SK-N-SH treated with all-trans-retinoic acid at 6 μM for 48 hours (cell line): ENCODE measurements at regions not wholly inside any gene's neighbourhood (a gene's known extent, or its start where the extent isn't known, plus 50 kb on each side); places are given as distances from the start of the nearest gene placed in this dataset.

Source experiments
- ATAC-seq: fragments of 200-7000 bp; cut with Tn5 transposase; 3 replicates; pipeline ENCODE4 v1.9.1; 2020; ENCODE audit warnings: mild to moderate bottlenecking, moderate library complexity
- ARNTL ChIP-seq: fragments of 450-650 bp; formaldehyde crosslinking; IDR thresholded peaks from 2 replicates; pipeline ENCODE4 v1.5.0; 2020; ENCODE audit warnings: low read depth, mild to moderate bottlenecking, moderate library complexity, borderline replicate concordance
- BACH2 ChIP-seq: fragments of 250-450 bp; sonication (Bioruptor Pico); IDR thresholded peaks from 2 replicates; pipeline ENCODE4 v1.9.0; 2021; ENCODE audit warnings: mild to moderate bottlenecking, borderline replicate concordance
- CSDC2 ChIP-seq: fragments of 250-450 bp; sonication (Bioruptor Pico); IDR thresholded peaks from 2 replicates; pipeline ENCODE4 v1.5.0; 2020; ENCODE audit warnings: mild to moderate bottlenecking, moderate library complexity
- CSRNP3 ChIP-seq: fragments of 250-450 bp; sonication (Bioruptor Pico); IDR thresholded peaks from 2 replicates; pipeline ENCODE4 v1.5.1; 2021; ENCODE audit warnings: mild to moderate bottlenecking, moderate library complexity
- ESRRG ChIP-seq: fragments of 250-450 bp; sonication (Bioruptor Pico); IDR thresholded peaks from 2 replicates; pipeline ENCODE4 v1.6.1; 2021; ENCODE audit warnings: mild to moderate bottlenecking
- ISL1 ChIP-seq: fragments of 250-450 bp; sonication (Bioruptor Pico); IDR thresholded peaks from 2 replicates; pipeline ENCODE4 v2.1.2; 2022; ENCODE audit warnings: mild to moderate bottlenecking, moderate library complexity
- OSR1 ChIP-seq: fragments of 250-450 bp; sonication (Bioruptor Pico); IDR thresholded peaks from 2 replicates; pipeline ENCODE4 v1.8.0; 2022; ENCODE audit warnings: moderate library complexity, mild to moderate bottlenecking, inconsistent platforms
- PATZ1 ChIP-seq: fragments of 250-450 bp; sonication (Bioruptor Pico); IDR thresholded peaks from 2 replicates; pipeline ENCODE4 v1.8.0; 2020; ENCODE audit warnings: mild to moderate bottlenecking, moderate library complexity, borderline replicate concordance
- POU6F1 ChIP-seq: fragments of 250-450 bp; sonication (Bioruptor Pico); IDR thresholded peaks from 2 replicates; pipeline ENCODE4 v1.8.0; 2021; ENCODE audit warnings: low read depth, mild to moderate bottlenecking, moderate library complexity, borderline replicate concordance
- PPARA ChIP-seq: fragments of 250-450 bp; sonication (Bioruptor Pico); IDR thresholded peaks from 2 replicates; pipeline ENCODE4 v1.5.0; 2020; ENCODE audit warnings: mild to moderate bottlenecking, borderline replicate concordance
- RARB ChIP-seq: fragments of 250-450 bp; sonication (Bioruptor Pico); IDR thresholded peaks from 2 replicates; pipeline ENCODE4 v1.8.0; 2021; ENCODE audit warnings: mild to moderate bottlenecking, moderate library complexity
- SNAI2 ChIP-seq: fragments of 250-450 bp; sonication (Bioruptor Pico); IDR thresholded peaks from 2 replicates; pipeline ENCODE4 v1.5.0; 2020; ENCODE audit warnings: mild to moderate bottlenecking, moderate library complexity
- TCF4 ChIP-seq: fragments of 250-450 bp; sonication (Bioruptor Pico); IDR thresholded peaks from 2 replicates; pipeline ENCODE4 v1.8.0; 2021; ENCODE audit warnings: mild to moderate bottlenecking, moderate library complexity, borderline replicate concordance
- TOX ChIP-seq: fragments of 250-450 bp; sonication (Bioruptor Pico); IDR thresholded peaks from 2 replicates; pipeline ENCODE4 v1.8.0; 2021; ENCODE audit warnings: mild to moderate bottlenecking, moderate library complexity, borderline replicate concordance
- TSHZ2 ChIP-seq: fragments of 250-450 bp; sonication (Bioruptor Pico); IDR thresholded peaks from 2 replicates; pipeline ENCODE4 v1.5.0; 2020; ENCODE audit warnings: mild to moderate bottlenecking, moderate library complexity
- ZC3H10 ChIP-seq: fragments of 250-450 bp; sonication (Bioruptor Pico); IDR thresholded peaks from 2 replicates; pipeline ENCODE4 v1.5.1; 2021; ENCODE audit warnings: mild to moderate bottlenecking, moderate library complexity
- ZNF565 ChIP-seq: fragments of 450-650 bp; formaldehyde crosslinking; conservative IDR thresholded peaks from 2 replicates; pipeline ENCODE4 v1.5.0; 2020; ENCODE audit warnings: low read depth, mild to moderate bottlenecking, moderate library complexity
- ZNF70 ChIP-seq: fragments of 450-650 bp; formaldehyde crosslinking; IDR thresholded peaks from 2 replicates; pipeline ENCODE4 v1.5.0; 2020; ENCODE audit warnings: mild to moderate bottlenecking, moderate library complexity
- ZNF8 ChIP-seq: fragments of 450-650 bp; formaldehyde crosslinking; IDR thresholded peaks from 2 replicates; pipeline ENCODE4 v1.5.0; 2020; ENCODE audit warnings: mild to moderate bottlenecking, moderate library complexity

- ATAC-seq = no peak
- TF ChIP-seq PATZ1 (CRISPR knock-in tag) = no peak
- no peak for TF ChIP-seq ARNTL (CRISPR knock-in tag)
- TF ChIP-seq TOX (CRISPR knock-in tag) = no peak
- no peak for TF ChIP-seq PPARA (CRISPR knock-in tag)
- TF ChIP-seq TCF4 (CRISPR knock-in tag) = no peak
- no peak for TF ChIP-seq CSDC2 (CRISPR knock-in tag)
- TF ChIP-seq ZNF565 (CRISPR knock-in tag) = no peak
- TF ChIP-seq TSHZ2 (CRISPR knock-in tag) = no peak
- no peak for TF ChIP-seq RARB (CRISPR knock-in tag)
- no peak for TF ChIP-seq ZNF8 (CRISPR knock-in tag)
- no peak for TF ChIP-seq CSRNP3 (CRISPR knock-in tag)
- TF ChIP-seq ISL1 (CRISPR knock-in tag) = no peak
- no peak for TF ChIP-seq OSR1 (CRISPR knock-in tag)
- TF ChIP-seq SNAI2 (CRISPR knock-in tag) = no peak
- TF ChIP-seq ZC3H10 = no peak
- no peak for TF ChIP-seq BACH2 (CRISPR knock-in tag)
These were observed 81.8 kb upstream of the GLI2 start for GRCh38 chr2:120653871-120654270.

GRCh38 chr2:120654381-120655134 is 81.1 kb upstream of the GLI2 start:
- no peak for ATAC-seq
- TF ChIP-seq POU6F1 (no peak), ISL1 (CRISPR knock-in tag) (no peak)

- ATAC-seq = no peak
- TF ChIP-seq ZC3H10 = no peak
- TF ChIP-seq RARB (CRISPR knock-in tag) = no peak
- TF ChIP-seq OSR1 (CRISPR knock-in tag) = no peak
- TF ChIP-seq ESRRG (CRISPR knock-in tag) = no peak
- TF ChIP-seq ZNF70 = no peak
- TF ChIP-seq PATZ1 (CRISPR knock-in tag) = no peak
- TF ChIP-seq CSDC2 (CRISPR knock-in tag) = no peak
- no peak for TF ChIP-seq ARNTL (CRISPR knock-in tag)
- TF ChIP-seq TCF4 (CRISPR knock-in tag) = no peak
- TF ChIP-seq TOX (CRISPR knock-in tag) = no peak
- TF ChIP-seq PPARA (CRISPR knock-in tag) = no peak
- TF ChIP-seq SNAI2 (CRISPR knock-in tag) = no peak
These were observed 79.3 kb upstream of the GLI2 start for GRCh38 chr2:120656273-120656950.
